ENCODE measurements at regions not wholly inside any gene's neighbourhood (a gene's known extent, or its start where the extent isn't known, plus 50 kb on each side); places are given as distances from the start of the nearest gene placed in this dataset.

DNA sequence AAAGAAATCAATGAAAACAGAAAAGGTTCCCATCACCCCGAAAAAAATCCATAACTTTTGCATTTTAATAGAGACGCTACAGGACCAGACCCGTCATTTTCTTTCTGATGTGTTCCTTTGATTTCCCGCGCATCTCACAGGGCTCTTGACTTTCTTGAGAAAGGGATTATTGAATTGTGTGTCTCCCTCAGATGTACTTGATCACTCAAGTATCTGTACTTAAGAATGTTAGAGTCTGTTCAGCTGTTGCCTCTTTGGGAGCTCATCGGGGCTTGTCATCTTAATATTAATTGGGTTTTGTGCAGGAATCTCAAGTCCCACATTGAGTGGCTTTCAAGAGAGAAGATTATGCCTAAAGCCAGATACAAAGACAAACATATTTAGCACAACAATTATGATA lies 606.4 kb upstream of the SALL1 start:
- TF ChIP-seq TCF12 (IDR thresholded peaks at IDR 0.05; ENCODE audit: low read depth): no peak
- no peak for TF ChIP-seq FOXM1 (IDR thresholded peaks at IDR 0.05; ENCODE audit: borderline replicate concordance, low read depth)
- no peak for TF ChIP-seq TEAD4 (IDR thresholded peaks at IDR 0.05)
- no peak for TF ChIP-seq YY1 (IDR thresholded peaks at IDR 0.05; ENCODE audit: low read depth)
- no peak for TF ChIP-seq NFIC (IDR thresholded peaks at IDR 0.05)
- no peak for TF ChIP-seq TAF1 (IDR thresholded peaks at IDR 0.05; ENCODE audit: low read depth)
- no peak for TF ChIP-seq CREB1 (IDR thresholded peaks at IDR 0.05; ENCODE audit: low read depth)

GRCh38 chr16:51757124-51757470 lies 606.0 kb upstream of the SALL1 start:
- TF ChIP-seq CREB1 (IDR thresholded peaks at IDR 0.05; ENCODE audit: low read depth): no peak
- no peak for TF ChIP-seq ZBTB7A (IDR thresholded peaks at IDR 0.05; ENCODE audit: low read depth)
- no peak for TF ChIP-seq EP300 (IDR thresholded peaks at IDR 0.05; ENCODE audit: borderline replicate concordance)
- TF ChIP-seq REST (IDR thresholded peaks at IDR 0.05; ENCODE audit: low read depth): no peak
- TF ChIP-seq RAD21 (IDR thresholded peaks at IDR 0.05; ENCODE audit: low read depth): no peak

- TF ChIP-seq USF1 (IDR thresholded peaks at IDR 0.05) (no peak), TEAD4 (IDR thresholded peaks at IDR 0.05) (no peak), TCF12 (IDR thresholded peaks at IDR 0.05; ENCODE audit: low read depth) (no peak), EP300 (IDR thresholded peaks at IDR 0.05; ENCODE audit: borderline replicate concordance) (no peak), FOXM1 (IDR thresholded peaks at IDR 0.05; ENCODE audit: borderline replicate concordance, low read depth) (no peak), RAD21 (IDR thresholded peaks at IDR 0.05; ENCODE audit: low read depth) (no peak), YY1 (IDR thresholded peaks at IDR 0.05; ENCODE audit: low read depth) (no peak), REST (IDR thresholded peaks at IDR 0.05; ENCODE audit: low read depth) (no peak), EGR1 (IDR thresholded peaks at IDR 0.05) (no peak)
- TF ChIP-seq, protein P1, sequence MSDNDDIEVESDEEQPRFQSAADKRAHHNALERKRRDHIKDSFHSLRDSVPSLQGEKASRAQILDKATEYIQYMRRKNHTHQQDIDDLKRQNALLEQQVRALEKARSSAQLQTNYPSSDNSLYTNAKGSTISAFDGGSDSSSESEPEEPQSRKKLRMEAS (IDR thresholded peaks at IDR 0.05): no peak
These were observed 605.5 kb upstream of the SALL1 start for GRCh38 chr16:51756447-51757123.

- no peak for TF ChIP-seq TAF1 (IDR thresholded peaks at IDR 0.05; ENCODE audit: low read depth)
- TF ChIP-seq REST (IDR thresholded peaks at IDR 0.05; ENCODE audit: low read depth): no peak
- TF ChIP-seq NFIC (IDR thresholded peaks at IDR 0.05): no peak
- no peak for TF ChIP-seq USF1 (IDR thresholded peaks at IDR 0.05)
- TF ChIP-seq, protein P1 (IDR thresholded peaks at IDR 0.05): no peak
- no peak for TF ChIP-seq TEAD4 (IDR thresholded peaks at IDR 0.05)
- no peak for TF ChIP-seq ZBTB7A (IDR thresholded peaks at IDR 0.05; ENCODE audit: low read depth)
- no peak for TF ChIP-seq CREB1 (IDR thresholded peaks at IDR 0.05; ENCODE audit: low read depth)
- TF ChIP-seq EGR1 (IDR thresholded peaks at IDR 0.05): no peak
- TF ChIP-seq FOXM1 (IDR thresholded peaks at IDR 0.05; ENCODE audit: borderline replicate concordance, low read depth): no peak
- TF ChIP-seq EP300 (IDR thresholded peaks at IDR 0.05; ENCODE audit: borderline replicate concordance): no peak
- no peak for TF ChIP-seq TCF12 (IDR thresholded peaks at IDR 0.05; ENCODE audit: low read depth)
- no peak for TF ChIP-seq CEBPB (IDR thresholded peaks at IDR 0.05)
- no peak for TF ChIP-seq RAD21 (IDR thresholded peaks at IDR 0.05; ENCODE audit: low read depth)
These were observed 604.7 kb upstream of the SALL1 start for GRCh38 chr16:51755577-51756355.
